T-helper 17 cell (primary cell): ENCODE measurements at regions not wholly inside any gene's neighbourhood (a gene's known extent, or its start where the extent isn't known, plus 50 kb on each side); places are given as distances from the start of the nearest gene placed in this dataset.

Source experiments
- ATAC-seq: fragments of 150-1000 bp; cut with Tn5 transposase; 2 replicates; pipeline ENCODE4 v1.10.0; 2021; ENCODE audit warnings: mild to moderate bottlenecking, moderate library complexity
- DNase-seq, 3 donors: peaks; one replicate each; pipeline versions ENCODE4 v3.0.0 to v3.0.0-alpha.2; 2020 to 2021
- H3K9me3 ChIP-seq: one replicate; pipeline ENCODE4 v1.7.0; 2013; ENCODE audit warnings: low read length, mild to moderate bottlenecking; ENCODE audit not compliant: control insufficient read depth, poor library complexity, severe bottlenecking
- H3K27ac Mint-ChIP-seq: one replicate; pipeline ENCODE4 v1.8.0; 2022; ENCODE audit warnings: mild to moderate bottlenecking, moderate library complexity, mixed read lengths
- H3K27me3 Mint-ChIP-seq: one replicate; pipeline ENCODE4 v1.8.0; 2022; ENCODE audit warnings: mixed read lengths
- H3K36me3 Mint-ChIP-seq: one replicate; pipeline ENCODE4 v1.8.0; 2022; ENCODE audit warnings: low read depth, mixed read lengths
- H3K4me1 Mint-ChIP-seq: one replicate; pipeline ENCODE4 v1.8.0; 2022; ENCODE audit warnings: mild to moderate bottlenecking, mixed read lengths
- H3K4me3 Mint-ChIP-seq: one replicate; pipeline ENCODE4 v1.8.0; 2022; ENCODE audit warnings: mild to moderate bottlenecking, moderate library complexity, mixed read lengths

GRCh38 chr14:98716133-98716532, 555.9 kb downstream of the BCL11B start:
- Mint-ChIP-seq H3K27ac (no peak overlapping the region), H3K4me3 (no peak overlapping the region), H3K4me1 (peaks cover 11% of the 10 kb centered on the region), H3K36me3 (peaks cover 2% of the 10 kb centered on the region), H3K27me3 (peaks cover 30% of the 10 kb centered on the region)
- DNase-seq (no peak), ATAC-seq (no peak)
- no peaks in the 10 kb centered on the region for H3K9me3 ChIP-seq

GRCh38 chr14:98721061-98721460, 550.9 kb downstream of the BCL11B start:
- Mint-ChIP-seq H3K4me1 (peaks cover 3% of the 10 kb centered on the region), H3K27ac (no peak overlapping the region), H3K36me3 (peaks cover 5% of the 10 kb centered on the region), H3K4me3 (no peak overlapping the region), H3K27me3 (peaks cover 23% of the 10 kb centered on the region)
- H3K9me3 ChIP-seq: no peaks in the 10 kb centered on the region
- ATAC-seq: no peak
- DNase-seq: no peak

- peaks cover 6% of the 10 kb centered on the region for H3K36me3 Mint-ChIP-seq
- ATAC-seq (no peak), DNase-seq (no peak)
- H3K27ac Mint-ChIP-seq: peak overlapping the region; percentile 57
- H3K4me1 Mint-ChIP-seq: peaks cover 3% of the 10 kb centered on the region
- H3K27me3 Mint-ChIP-seq: peaks cover 10% of the 10 kb centered on the region
- H3K4me3 Mint-ChIP-seq: no peak overlapping the region
- no peaks in the 10 kb centered on the region for H3K9me3 ChIP-seq
Measured at GRCh38 chr14:98724734-98725133, 547.3 kb downstream of the BCL11B start.

DNA sequence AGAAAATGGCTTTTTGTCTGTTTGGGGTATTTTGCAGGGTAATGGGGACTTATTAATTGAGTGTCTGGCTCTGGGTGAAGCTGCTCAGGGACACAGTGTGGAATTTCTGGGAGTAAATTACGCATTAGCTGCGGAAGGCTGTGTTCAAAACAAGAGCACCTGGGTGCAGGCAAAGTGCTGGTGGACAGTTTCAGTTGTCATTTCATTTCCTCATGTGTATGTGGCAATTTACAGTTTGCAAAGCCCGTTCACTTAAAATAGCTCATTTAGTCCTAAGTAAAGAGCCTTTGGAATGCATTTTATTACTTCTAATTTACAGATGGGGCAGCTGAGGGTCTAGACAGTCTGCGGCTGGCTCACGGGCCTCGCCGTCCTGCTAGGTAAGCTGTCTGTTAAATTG, 546.8 kb downstream of the BCL11B start:
- H3K4me3 Mint-ChIP-seq: no peak overlapping the region
- peaks cover 6% of the 10 kb centered on the region for H3K36me3 Mint-ChIP-seq
- peak overlapping the region; percentile 57 for H3K27ac Mint-ChIP-seq
- H3K4me1 Mint-ChIP-seq: peaks cover 3% of the 10 kb centered on the region
- H3K9me3 ChIP-seq: no peaks in the 10 kb centered on the region
- H3K27me3 Mint-ChIP-seq: peaks cover 10% of the 10 kb centered on the region
- ATAC-seq (no peak), DNase-seq (no peak)

- Mint-ChIP-seq H3K27me3 (peaks cover 10% of the 10 kb centered on the region), H3K4me3 (no peak overlapping the region), H3K36me3 (peaks cover 6% of the 10 kb centered on the region), H3K27ac (no peak overlapping the region), H3K4me1 (no peaks in the 10 kb centered on the region)
- no peaks in the 10 kb centered on the region for H3K9me3 ChIP-seq
- ATAC-seq: no peak
- no peak for DNase-seq
Measured at GRCh38 chr14:98725676-98726075, 546.3 kb downstream of the BCL11B start.

DNA sequence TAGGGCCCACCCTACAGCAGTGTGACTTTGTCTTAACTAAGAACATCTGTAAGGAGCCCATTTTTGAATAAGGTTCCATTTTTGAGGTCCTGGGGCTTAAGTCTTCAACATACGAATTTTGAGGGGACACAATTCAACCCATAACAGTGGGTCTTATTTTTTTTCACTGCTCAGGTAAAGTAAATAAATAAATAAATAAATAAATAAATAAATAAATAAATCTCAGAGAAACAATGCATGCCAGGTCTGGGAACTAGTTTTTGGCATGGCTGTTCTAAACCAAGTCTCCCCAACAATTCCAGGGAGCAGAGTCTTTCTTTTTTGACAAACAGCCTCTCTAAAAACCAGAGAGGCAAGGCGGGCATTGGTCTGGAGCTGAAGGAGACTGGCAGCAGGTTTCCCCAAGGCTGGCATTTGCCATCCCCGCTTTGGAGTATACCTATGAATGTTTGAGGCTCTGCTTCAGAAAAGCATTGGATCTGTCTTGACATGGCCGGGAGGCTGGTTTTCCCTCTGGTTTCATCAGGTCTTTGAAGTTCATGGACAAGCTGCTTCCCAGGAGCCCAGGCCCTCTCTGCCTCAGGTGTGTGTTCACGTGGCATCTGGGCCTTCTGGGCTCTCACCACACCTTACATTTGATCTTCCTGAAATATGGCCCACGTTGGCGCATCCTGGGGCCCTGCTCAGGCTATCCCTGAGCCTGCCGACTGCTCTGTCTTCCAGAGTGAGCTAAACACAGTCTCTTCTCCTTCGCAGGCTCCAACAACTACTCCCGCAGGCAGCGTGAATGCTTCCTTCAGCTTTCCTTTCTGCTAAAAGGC, 545.2 kb downstream of the BCL11B start:
- no peak for ATAC-seq
- DNase-seq: no peak
- peaks cover 6% of the 10 kb centered on the region for H3K36me3 Mint-ChIP-seq
- H3K4me1 Mint-ChIP-seq: no peaks in the 10 kb centered on the region
- H3K4me3 Mint-ChIP-seq: no peak overlapping the region
- H3K27me3 Mint-ChIP-seq: peaks cover 10% of the 10 kb centered on the region
- H3K9me3 ChIP-seq: no peaks in the 10 kb centered on the region
- H3K27ac Mint-ChIP-seq: no peak overlapping the region

GRCh38 chr14:98728024-98728423, 544.0 kb downstream of the BCL11B start:
- peaks cover 6% of the 10 kb centered on the region for H3K36me3 Mint-ChIP-seq
- H3K4me1 Mint-ChIP-seq: no peaks in the 10 kb centered on the region
- ATAC-seq (no peak), DNase-seq (no peak)
- H3K4me3 Mint-ChIP-seq: no peak overlapping the region
- no peak overlapping the region for H3K27ac Mint-ChIP-seq
- no peaks in the 10 kb centered on the region for H3K9me3 ChIP-seq
- H3K27me3 Mint-ChIP-seq: peaks cover 10% of the 10 kb centered on the region

- H3K27ac Mint-ChIP-seq: no peak overlapping the region
- peaks cover 6% of the 10 kb centered on the region for H3K36me3 Mint-ChIP-seq
- peaks cover 10% of the 10 kb centered on the region for H3K27me3 Mint-ChIP-seq
- no peaks in the 10 kb centered on the region for H3K4me1 Mint-ChIP-seq
- no peak for ATAC-seq
- no peak for DNase-seq
- H3K9me3 ChIP-seq: no peaks in the 10 kb centered on the region
- H3K4me3 Mint-ChIP-seq: no peak overlapping the region
Measured at GRCh38 chr14:98728836-98729235, 543.2 kb downstream of the BCL11B start.

- Mint-ChIP-seq H3K4me3 (no peak overlapping the region), H3K27ac (no peak overlapping the region), H3K36me3 (peaks cover 2% of the 10 kb centered on the region), H3K4me1 (no peaks in the 10 kb centered on the region), H3K27me3 (no peaks in the 10 kb centered on the region)
- ATAC-seq: no peak
- DNase-seq: no peak
- no peaks in the 10 kb centered on the region for H3K9me3 ChIP-seq
Measured at GRCh38 chr14:98731286-98731685, 540.7 kb downstream of the BCL11B start.

- Mint-ChIP-seq H3K4me1 (no peaks in the 10 kb centered on the region), H3K4me3 (no peak overlapping the region), H3K27ac (no peak overlapping the region), H3K27me3 (no peaks in the 10 kb centered on the region), H3K36me3 (peaks cover 2% of the 10 kb centered on the region)
- ATAC-seq: no peak
- H3K9me3 ChIP-seq: no peaks in the 10 kb centered on the region
- no peak for DNase-seq
Measured at GRCh38 chr14:98731701-98732100, 540.3 kb downstream of the BCL11B start.

DNA sequence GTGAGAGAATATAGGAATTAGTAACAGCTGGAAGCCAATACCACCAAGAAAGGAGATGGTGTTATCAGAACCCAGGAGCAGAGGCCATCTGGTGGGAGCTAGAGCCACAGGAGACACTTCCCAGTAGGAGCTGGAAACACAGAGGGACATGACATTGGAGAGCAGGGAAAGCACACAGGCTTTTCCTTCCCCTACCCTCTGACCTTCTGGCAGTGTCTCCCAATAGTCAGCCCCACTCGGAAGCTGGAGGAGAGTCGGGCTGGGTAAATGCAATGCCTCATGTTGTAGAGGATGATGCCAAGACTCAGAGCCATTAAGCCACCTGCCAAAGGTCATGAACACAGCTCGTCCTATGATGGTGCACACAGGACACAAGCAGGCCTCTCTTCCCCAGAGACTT, 538.5 kb downstream of the BCL11B start:
- Mint-ChIP-seq H3K4me3 (no peak overlapping the region), H3K4me1 (no peaks in the 10 kb centered on the region), H3K27ac (no peak overlapping the region), H3K27me3 (no peaks in the 10 kb centered on the region), H3K36me3 (peaks cover 2% of the 10 kb centered on the region)
- ATAC-seq (no peak), DNase-seq (no peak)
- no peaks in the 10 kb centered on the region for H3K9me3 ChIP-seq

DNA sequence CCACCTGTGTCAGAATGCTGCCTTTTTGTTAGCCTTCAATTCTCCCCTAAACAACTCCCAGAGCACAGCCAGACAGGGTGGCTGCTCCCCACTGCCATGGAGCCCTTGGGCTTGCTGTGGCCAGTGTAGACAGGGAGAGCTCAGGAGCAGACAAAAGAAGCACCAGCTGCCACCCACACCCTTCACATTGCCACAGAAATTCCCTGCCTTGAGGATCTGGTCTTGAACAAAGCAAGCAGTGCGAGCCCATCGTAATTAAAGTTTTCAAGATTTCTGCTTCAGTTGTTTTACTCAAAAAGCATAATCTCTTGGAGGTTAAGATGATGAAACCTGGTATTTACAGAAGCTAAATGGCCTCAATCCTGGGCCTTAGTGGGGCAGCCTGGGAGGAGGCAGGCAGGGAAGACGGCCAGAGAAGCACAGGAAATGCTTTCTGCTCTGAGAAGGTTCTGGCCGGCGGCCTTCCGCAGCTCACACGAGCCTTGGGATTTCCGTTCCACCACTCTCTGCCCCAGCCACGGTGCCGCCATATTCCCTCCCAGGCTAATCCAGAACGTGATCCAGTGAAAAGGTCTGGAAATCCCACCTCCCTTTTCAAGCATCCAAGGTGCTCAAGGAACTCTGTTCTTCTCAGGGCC, 535.2 kb downstream of the BCL11B start:
- H3K9me3 ChIP-seq: no peaks in the 10 kb centered on the region
- Mint-ChIP-seq H3K4me1 (no peaks in the 10 kb centered on the region), H3K36me3 (no peaks in the 10 kb centered on the region), H3K4me3 (no peak overlapping the region), H3K27ac (no peak overlapping the region), H3K27me3 (no peaks in the 10 kb centered on the region)
- DNase-seq: no peak
- ATAC-seq: no peak

GRCh38 chr14:98741523-98741922, 530.5 kb downstream of the BCL11B start:
- H3K9me3 ChIP-seq: no peaks in the 10 kb centered on the region
- DNase-seq (no peak), ATAC-seq (no peak)
- no peaks in the 10 kb centered on the region for H3K27me3 Mint-ChIP-seq
- no peak overlapping the region for H3K27ac Mint-ChIP-seq
- H3K36me3 Mint-ChIP-seq: no peaks in the 10 kb centered on the region
- no peak overlapping the region for H3K4me3 Mint-ChIP-seq
- H3K4me1 Mint-ChIP-seq: peaks cover 2% of the 10 kb centered on the region

GRCh38 chr14:98742001-98742400, 530.0 kb downstream of the BCL11B start:
- no peak for DNase-seq
- Mint-ChIP-seq H3K4me3 (no peak overlapping the region), H3K27me3 (no peaks in the 10 kb centered on the region), H3K36me3 (no peaks in the 10 kb centered on the region), H3K27ac (no peak overlapping the region), H3K4me1 (peaks cover 2% of the 10 kb centered on the region)
- no peaks in the 10 kb centered on the region for H3K9me3 ChIP-seq
- no peak for ATAC-seq
